ENCODE measurements at regions not wholly inside any gene's neighbourhood (a gene's known extent, or its start where the extent isn't known, plus 50 kb on each side); places are given as distances from the start of the nearest gene placed in this dataset.
"Not testable (repeated sequence)": the region's sequence is repeated elsewhere in the genome, so short reads cannot be mapped to it uniquely, and the experiment has no call there.

DNA sequence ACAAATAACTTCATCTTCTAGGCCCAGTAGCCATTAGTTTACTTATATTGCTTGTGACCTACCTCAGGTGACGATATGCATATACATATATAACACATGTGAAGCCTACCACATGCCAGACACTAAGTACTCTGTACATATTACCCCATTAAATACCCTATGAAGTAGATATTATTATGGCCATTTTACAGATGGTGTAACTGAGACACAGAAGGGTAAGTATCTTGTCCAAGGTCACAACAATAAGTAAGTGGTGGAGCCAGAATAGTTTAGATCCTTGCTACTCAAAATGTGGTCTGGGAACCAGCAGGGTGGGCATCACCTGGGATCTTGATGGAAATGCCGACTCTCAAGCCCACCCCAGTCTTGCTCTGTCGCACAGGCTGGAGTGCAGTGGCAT, 78.1 kb upstream of the RAPGEF2 start:
- TF ChIP-seq EP300 (IDR thresholded peaks at IDR 0.05; ENCODE audit: low read depth) = no peak
- no peak overlapping the region for H3K27ac ChIP-seq
- no peaks in the 10 kb centered on the region for H3K9me3 ChIP-seq
- intact Hi-C loops (cut with DNase I; ENCODE audit: low total_unique reads) (no loop called here), in situ Hi-C loops (cut with MboI; ENCODE audit: low pct_ligation_motif_present in 1 of 4, low pct_unique_long_range_greater_than_20kb in 1 of 4, low sequenced_read_pairs in 3 of 4) (no loop called here)
- no peak for DNase-seq
- H3K4me1 ChIP-seq = no peaks in the 10 kb centered on the region
- no peak overlapping the region for H3K4me3 ChIP-seq
- WGBS, 2 donors (ENCODE audit: low coverage in 1 of 2) = 89% methylated on average over 1 to 3 of the region's 3 CpGs
- H3K27me3 ChIP-seq = no peaks in the 10 kb centered on the region
- H3K36me3 ChIP-seq = no peaks in the 10 kb centered on the region

- intact Hi-C loops (cut with DNase I; ENCODE audit: low total_unique reads) = no loop called here
- Histone ChIP-seq H3K36me3 (no peaks in the 10 kb centered on the region), H3K27me3 (no peaks in the 10 kb centered on the region), H3K4me1 (no peaks in the 10 kb centered on the region), H3K4me3 (no peak overlapping the region), H3K9me3 (no peaks in the 10 kb centered on the region), H3K27ac (no peak overlapping the region)
- in situ Hi-C loops (cut with MboI; ENCODE audit: low pct_ligation_motif_present in 1 of 4, low pct_unique_long_range_greater_than_20kb in 1 of 4, low sequenced_read_pairs in 3 of 4) = no loop called here
- DNase-seq = no peak
- TF ChIP-seq POLR2AphosphoS5 (IDR thresholded peaks at IDR 0.05) = no peak
- TF ChIP-seq POLR2A (IDR thresholded peaks at IDR 0.05) = no peak
- no peak for TF ChIP-seq EP300 (IDR thresholded peaks at IDR 0.05; ENCODE audit: low read depth)
- TF ChIP-seq, protein P1, sequence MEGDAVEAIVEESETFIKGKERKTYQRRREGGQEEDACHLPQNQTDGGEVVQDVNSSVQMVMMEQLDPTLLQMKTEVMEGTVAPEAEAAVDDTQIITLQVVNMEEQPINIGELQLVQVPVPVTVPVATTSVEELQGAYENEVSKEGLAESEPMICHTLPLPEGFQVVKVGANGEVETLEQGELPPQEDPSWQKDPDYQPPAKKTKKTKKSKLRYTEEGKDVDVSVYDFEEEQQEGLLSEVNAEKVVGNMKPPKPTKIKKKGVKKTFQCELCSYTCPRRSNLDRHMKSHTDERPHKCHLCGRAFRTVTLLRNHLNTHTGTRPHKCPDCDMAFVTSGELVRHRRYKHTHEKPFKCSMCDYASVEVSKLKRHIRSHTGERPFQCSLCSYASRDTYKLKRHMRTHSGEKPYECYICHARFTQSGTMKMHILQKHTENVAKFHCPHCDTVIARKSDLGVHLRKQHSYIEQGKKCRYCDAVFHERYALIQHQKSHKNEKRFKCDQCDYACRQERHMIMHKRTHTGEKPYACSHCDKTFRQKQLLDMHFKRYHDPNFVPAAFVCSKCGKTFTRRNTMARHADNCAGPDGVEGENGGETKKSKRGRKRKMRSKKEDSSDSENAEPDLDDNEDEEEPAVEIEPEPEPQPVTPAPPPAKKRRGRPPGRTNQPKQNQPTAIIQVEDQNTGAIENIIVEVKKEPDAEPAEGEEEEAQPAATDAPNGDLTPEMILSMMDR (IDR thresholded peaks at IDR 0.05) = no peak
These were observed 76.5 kb upstream of the RAPGEF2 start for GRCh38 chr4:159026329-159026728.

DNA sequence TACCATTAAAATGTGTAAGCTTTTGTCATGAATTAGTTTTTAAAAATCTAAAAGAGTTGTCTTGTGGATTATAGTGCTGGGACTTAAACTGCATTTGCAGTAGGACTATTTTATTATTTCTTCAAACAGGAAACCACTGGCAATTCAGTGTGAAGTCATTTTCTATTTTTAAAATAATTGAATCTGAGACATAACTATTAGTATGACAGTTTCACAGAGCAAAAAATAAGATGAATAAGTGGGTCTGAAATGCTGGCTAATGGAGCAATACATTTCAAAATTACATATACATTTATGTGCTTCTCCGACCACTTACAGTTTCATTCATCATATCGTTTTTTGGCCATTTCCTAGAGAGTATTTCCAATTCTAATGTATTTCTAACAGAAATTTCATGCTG, 75.3 kb upstream of the RAPGEF2 start:
- Histone ChIP-seq H3K27me3 (no peaks in the 10 kb centered on the region), H3K27ac (no peak overlapping the region), H3K9me3 (no peaks in the 10 kb centered on the region), H3K4me3 (no peak overlapping the region), H3K36me3 (no peaks in the 10 kb centered on the region), H3K4me1 (no peaks in the 10 kb centered on the region)
- TF ChIP-seq, protein P1 (IDR thresholded peaks at IDR 0.05) = no peak
- no peak for TF ChIP-seq POLR2A (IDR thresholded peaks at IDR 0.05)
- TF ChIP-seq POLR2AphosphoS5 (IDR thresholded peaks at IDR 0.05) = no peak
- no peak for DNase-seq
- in situ Hi-C loops (cut with MboI; ENCODE audit: low pct_ligation_motif_present in 1 of 4, low pct_unique_long_range_greater_than_20kb in 1 of 4, low sequenced_read_pairs in 3 of 4) (no loop called here), intact Hi-C loops (cut with DNase I; ENCODE audit: low total_unique reads) (no loop called here)
- WGBS, 2 donors (ENCODE audit: low coverage in 1 of 2) = 80 to 86% methylated on average over 2 of the region's 2 CpGs

DNA sequence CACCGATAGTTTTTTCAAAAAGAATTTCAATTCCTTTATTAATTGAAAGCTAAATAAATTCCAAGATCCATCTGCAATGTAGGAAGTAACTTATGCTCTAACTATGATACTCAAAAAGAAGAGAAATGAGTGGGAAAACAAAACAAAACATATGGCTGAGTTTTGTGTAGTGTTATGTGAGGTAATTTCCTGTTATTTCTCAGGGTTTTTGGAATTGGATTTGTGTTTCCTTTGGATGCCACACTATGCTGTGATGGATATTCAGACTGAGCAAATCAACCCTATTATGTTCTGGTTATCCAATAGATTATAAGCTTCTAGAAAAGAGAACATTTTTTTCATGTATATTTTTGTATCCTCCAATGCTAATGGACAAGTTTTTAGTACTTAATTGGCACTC, 73.4 kb upstream of the RAPGEF2 start:
- TF ChIP-seq POLR2AphosphoS5 (IDR thresholded peaks at IDR 0.05) = no peak
- TF ChIP-seq, protein P1 (IDR thresholded peaks at IDR 0.05) = no peak
- TF ChIP-seq EP300 (IDR thresholded peaks at IDR 0.05; ENCODE audit: low read depth) = no peak
- TF ChIP-seq POLR2A (IDR thresholded peaks at IDR 0.05) = no peak
- intact Hi-C loops (cut with DNase I; ENCODE audit: low total_unique reads) (no loop called here), in situ Hi-C loops (cut with MboI; ENCODE audit: low pct_ligation_motif_present in 1 of 4, low pct_unique_long_range_greater_than_20kb in 1 of 4, low sequenced_read_pairs in 3 of 4) (no loop called here)
- DNase-seq = no peak
- Histone ChIP-seq H3K4me3 (no peak overlapping the region), H3K27me3 (no peaks in the 10 kb centered on the region), H3K4me1 (no peaks in the 10 kb centered on the region), H3K9me3 (no peaks in the 10 kb centered on the region), H3K27ac (no peak overlapping the region), H3K36me3 (no peaks in the 10 kb centered on the region)
- WGBS, 2 donors (ENCODE audit: low coverage in 1 of 2) = 94 to 100% methylated on average over 1 of the region's 1 CpG

- H3K4me1 ChIP-seq; in situ Hi-C loops (cut with MboI; ENCODE audit: low pct_ligation_motif_present in 1 of 4, low pct_unique_long_range_greater_than_20kb in 1 of 4, low sequenced_read_pairs in 3 of 4); DNase-seq; intact Hi-C loops (cut with DNase I; ENCODE audit: low total_unique reads); H3K27ac ChIP-seq; H3K9me3 ChIP-seq; H3K36me3 ChIP-seq; H3K27me3 ChIP-seq; H3K4me3 ChIP-seq: not testable (repeated sequence)
- 67 to 86% methylated on average over 1 to 2 of the region's 2 CpGs for WGBS, 2 donors (ENCODE audit: low coverage in 1 of 2)
These were observed 72.6 kb upstream of the RAPGEF2 start for GRCh38 chr4:159030297-159030696.

Data from transverse colon (tissue), 4 donors.